Natural killer cell treated with Interleukin-12 subunit alpha and Interleukin-12 subunit beta and Interleukin-15 and Interleukin-18, amount 100 ng/mL, for 72 hours (primary cell): ENCODE measurements at regions not wholly inside any gene's neighbourhood (a gene's known extent, or its start where the extent isn't known, plus 50 kb on each side); places are given as distances from the start of the nearest gene placed in this dataset.

Experiments
- ATAC-seq, 2 donors: fragments of 150-1000 bp; cut with Tn5 transposase in 1 of 2; sonication (Bioruptor Pico), chemical (Tn5 transposase) in 1 of 2; 2 replicates each; pipeline ENCODE4 v1.10.0; 2021
- DNase-seq: peaks from one replicate; pipeline ENCODE4 v3.0.0; 2022; ENCODE audit warnings: low spot score
- H3K27ac Mint-ChIP-seq, 2 donors: 1 replicate in 1 of 2; 2 replicates in 1 of 2; pipeline ENCODE4 v1.8.0; 2022; ENCODE audit warnings: mixed read lengths in 2 of 2, mild to moderate bottlenecking in 1 of 2, moderate library complexity in 1 of 2
- H3K27me3 Mint-ChIP-seq, 2 donors: 1 replicate in 1 of 2; 2 replicates in 1 of 2; pipeline ENCODE4 v1.8.0; 2022; ENCODE audit warnings: mixed read lengths in 2 of 2
- H3K36me3 Mint-ChIP-seq: one replicate; pipeline ENCODE4 v1.8.0; 2022; ENCODE audit warnings: mixed read lengths
- H3K4me1 Mint-ChIP-seq, 2 donors: 1 replicate in 1 of 2; 2 replicates in 1 of 2; pipeline ENCODE4 v1.8.0; 2022; ENCODE audit warnings: low read depth in 2 of 2, mixed read lengths in 2 of 2, mild to moderate bottlenecking in 1 of 2
- H3K4me3 Mint-ChIP-seq: one replicate; pipeline ENCODE4 v1.8.0; 2022; ENCODE audit warnings: mixed read lengths
- H3K9me3 Mint-ChIP-seq: 2 replicates; pipeline ENCODE4 v1.8.0; 2022; ENCODE audit warnings: mixed read lengths

DNA sequence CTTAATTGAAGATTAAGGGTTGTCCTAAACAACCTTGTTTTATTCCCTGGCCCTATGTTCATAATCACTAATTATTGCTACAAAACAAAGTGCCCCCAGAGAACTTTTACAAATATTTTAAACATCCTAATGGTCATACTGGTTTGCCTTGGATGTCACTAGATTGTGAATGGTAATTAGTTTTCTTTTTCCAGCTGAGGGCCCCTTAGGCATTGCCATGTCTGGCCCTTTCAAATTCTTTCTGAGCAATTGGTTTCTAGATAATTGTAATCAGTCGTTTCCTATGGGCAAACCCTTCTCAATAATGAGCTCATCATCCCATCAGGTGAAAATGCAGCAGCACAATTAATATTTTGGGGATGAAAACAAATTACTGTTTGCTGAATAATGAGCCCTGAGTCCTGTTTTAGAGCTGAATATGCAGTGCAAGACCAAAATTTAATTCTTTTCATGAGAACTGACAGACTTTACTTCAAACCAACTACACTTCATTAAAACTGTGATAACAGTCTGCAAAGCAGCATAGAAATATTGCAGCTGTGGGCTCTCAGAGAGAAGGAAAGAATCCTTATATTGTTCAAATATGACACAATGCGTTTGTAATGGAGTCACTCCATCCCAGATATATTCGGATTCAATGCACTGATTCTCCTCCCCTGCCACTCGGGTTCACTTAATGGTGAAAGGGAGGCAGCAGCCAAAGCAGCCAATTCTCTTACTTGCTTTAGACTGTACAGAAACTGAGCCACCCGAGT lies 67.7 kb upstream of the ARHGAP5 start:
- Mint-ChIP-seq H3K36me3 (no peaks in the 10 kb centered on the region), H3K4me1 (no peaks in the 10 kb centered on the region), H3K9me3 (no peaks in the 10 kb centered on the region), H3K27me3 (peaks cover 8 to 13% of the 10 kb centered on the region in 2 donors), H3K27ac (no peak overlapping the region), H3K4me3 (no peak overlapping the region)
- ATAC-seq: no peak
- DNase-seq: no peak

DNA sequence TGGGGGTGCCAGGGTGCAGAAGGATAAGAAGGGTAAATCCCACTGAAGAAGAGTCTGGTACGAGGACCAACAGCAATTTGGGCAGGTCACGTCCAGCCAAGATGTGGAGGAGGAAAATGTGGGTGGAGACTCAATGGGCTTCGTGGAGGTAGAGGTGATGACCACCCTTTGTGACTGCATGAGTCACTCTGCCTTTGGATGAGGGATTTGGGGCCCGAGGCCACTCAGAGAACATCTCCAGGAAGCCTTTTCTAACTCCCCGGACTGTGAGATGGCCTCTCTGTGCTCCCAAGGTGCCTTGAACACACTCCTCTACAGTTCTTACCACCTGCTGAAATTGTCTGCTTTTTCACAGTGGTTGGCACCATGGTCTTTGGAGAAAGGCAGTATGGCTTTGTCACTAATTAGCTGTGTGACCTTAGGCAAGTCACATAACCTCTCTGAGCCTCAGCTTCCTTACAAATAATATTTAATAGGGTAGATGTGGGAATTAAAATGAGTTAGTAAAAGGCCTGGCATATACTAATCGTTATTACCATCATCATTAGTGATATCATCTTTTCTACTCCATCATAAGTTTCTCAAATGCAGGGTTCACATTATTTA lies 67.0 kb upstream of the ARHGAP5 start:
- H3K4me3 Mint-ChIP-seq: no peak overlapping the region
- H3K27ac Mint-ChIP-seq: no peak overlapping the region

DNA sequence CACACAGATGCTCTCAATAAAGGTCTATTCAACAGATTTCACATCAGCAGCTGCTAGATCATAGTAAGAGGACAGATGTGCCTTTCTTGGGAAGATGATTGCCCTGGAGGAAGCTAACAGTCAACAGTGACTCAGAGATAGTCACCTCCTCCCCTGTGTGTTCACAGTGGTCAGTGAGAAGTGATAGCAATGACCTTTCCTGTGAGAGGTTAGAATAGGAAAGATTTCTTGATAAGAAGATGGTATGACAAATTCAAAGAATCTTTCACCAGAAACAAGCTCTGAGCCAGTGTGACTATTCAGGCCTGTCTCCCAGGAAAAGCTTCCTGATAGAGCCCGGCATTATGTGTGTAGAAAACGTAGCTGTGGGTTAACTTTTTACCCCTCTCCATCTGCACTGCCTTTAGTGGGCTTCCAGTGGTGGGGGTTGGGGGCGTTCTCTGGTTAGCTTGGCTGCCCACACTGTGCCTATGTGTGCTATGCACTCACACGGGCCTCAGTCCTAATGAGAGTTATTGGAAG lies 66.4 kb upstream of the ARHGAP5 start:
- no peak for DNase-seq
- H3K4me1 Mint-ChIP-seq: no peaks in the 10 kb centered on the region
- H3K27ac Mint-ChIP-seq: no peak overlapping the region
- no peak for ATAC-seq
- no peaks in the 10 kb centered on the region for H3K36me3 Mint-ChIP-seq
- no peak overlapping the region for H3K4me3 Mint-ChIP-seq
- H3K9me3 Mint-ChIP-seq: no peaks in the 10 kb centered on the region
- H3K27me3 Mint-ChIP-seq: peaks cover 8% of the 10 kb centered on the region in 2 donors

More for the DNA sequence above, 67.0 kb upstream of the ARHGAP5 start:
- H3K27me3 Mint-ChIP-seq: peaks cover 8% of the 10 kb centered on the region in 2 donors
- DNase-seq (no peak), ATAC-seq (no peak)
- H3K4me1 Mint-ChIP-seq: no peaks in the 10 kb centered on the region
- H3K36me3 Mint-ChIP-seq: no peaks in the 10 kb centered on the region
- no peaks in the 10 kb centered on the region for H3K9me3 Mint-ChIP-seq

DNA sequence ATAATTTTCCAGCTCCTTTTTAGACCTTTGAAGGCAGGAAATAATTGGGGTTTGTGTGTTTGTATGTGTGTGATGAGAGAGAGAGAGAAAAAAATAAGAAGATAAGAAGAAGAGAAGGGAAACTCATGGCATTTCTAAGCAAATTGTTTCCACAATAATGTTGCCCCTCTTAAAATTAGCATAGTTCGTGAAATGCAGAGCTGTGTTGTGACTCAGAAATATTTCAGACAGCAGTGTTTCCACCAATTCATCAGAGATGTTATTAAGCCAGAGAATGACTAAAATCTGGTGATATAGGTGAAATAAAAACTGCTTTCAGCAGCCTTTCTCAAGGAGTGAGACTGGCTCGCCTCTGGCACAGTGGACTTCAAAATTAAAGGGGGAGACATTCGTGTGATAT lies 65.9 kb upstream of the ARHGAP5 start:
- Mint-ChIP-seq H3K36me3 (no peaks in the 10 kb centered on the region), H3K4me1 (no peaks in the 10 kb centered on the region), H3K4me3 (no peak overlapping the region), H3K27me3 (peaks cover 8% of the 10 kb centered on the region in 2 donors), H3K27ac (no peak overlapping the region), H3K9me3 (no peaks in the 10 kb centered on the region)
- no peak for DNase-seq
- no peak for ATAC-seq

DNA sequence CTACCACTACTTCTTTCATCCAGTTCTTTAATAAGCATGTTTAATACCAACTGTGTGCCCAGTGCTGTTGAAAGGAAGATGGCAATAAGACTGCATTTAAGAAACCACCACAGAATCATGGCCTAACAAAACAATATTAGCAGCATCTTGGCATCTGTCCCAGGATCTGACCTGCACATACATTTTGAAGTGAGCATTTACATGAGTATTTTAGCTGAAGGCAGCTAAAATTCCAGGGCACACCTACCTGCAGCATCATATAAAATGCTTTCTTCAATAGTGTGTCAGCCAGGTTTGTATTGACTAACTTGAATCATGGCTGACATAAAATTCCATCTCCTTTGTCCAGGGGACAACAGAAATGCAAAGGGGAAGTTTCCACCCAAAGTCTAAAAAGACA lies 65.0 kb upstream of the ARHGAP5 start:
- ATAC-seq: no peak
- Mint-ChIP-seq H3K4me1 (no peaks in the 10 kb centered on the region), H3K27me3 (peaks cover 8 to 13% of the 10 kb centered on the region in 2 donors), H3K9me3 (no peaks in the 10 kb centered on the region), H3K4me3 (no peak overlapping the region), H3K36me3 (no peaks in the 10 kb centered on the region), H3K27ac (no peak overlapping the region)
- no peak for DNase-seq

DNA sequence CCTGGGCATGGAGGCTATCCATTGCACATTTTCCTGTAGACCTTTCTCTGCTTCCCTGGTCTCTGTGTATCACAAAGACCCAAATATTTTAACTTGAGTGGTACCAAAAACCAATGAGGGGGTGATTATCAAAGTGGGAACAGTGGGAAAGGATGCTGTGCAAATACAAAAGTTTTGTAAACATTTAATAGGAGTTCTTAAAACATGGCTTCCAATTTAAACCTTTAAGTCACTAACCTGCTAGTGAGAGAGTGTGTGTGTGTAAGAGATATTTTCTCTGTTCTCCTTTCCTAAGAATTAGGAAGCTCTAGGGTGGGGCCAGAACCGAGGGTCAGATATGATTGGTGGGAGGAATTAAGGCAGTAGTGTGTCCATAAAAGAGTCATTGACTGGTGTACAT lies 64.5 kb upstream of the ARHGAP5 start:
- no peaks in the 10 kb centered on the region for H3K4me1 Mint-ChIP-seq
- H3K27ac Mint-ChIP-seq: no peak overlapping the region
- peaks cover 8 to 13% of the 10 kb centered on the region in 2 donors for H3K27me3 Mint-ChIP-seq
- no peaks in the 10 kb centered on the region for H3K36me3 Mint-ChIP-seq
- no peak overlapping the region for H3K4me3 Mint-ChIP-seq
- no peaks in the 10 kb centered on the region for H3K9me3 Mint-ChIP-seq
- no peak for DNase-seq
- ATAC-seq: no peak

DNA sequence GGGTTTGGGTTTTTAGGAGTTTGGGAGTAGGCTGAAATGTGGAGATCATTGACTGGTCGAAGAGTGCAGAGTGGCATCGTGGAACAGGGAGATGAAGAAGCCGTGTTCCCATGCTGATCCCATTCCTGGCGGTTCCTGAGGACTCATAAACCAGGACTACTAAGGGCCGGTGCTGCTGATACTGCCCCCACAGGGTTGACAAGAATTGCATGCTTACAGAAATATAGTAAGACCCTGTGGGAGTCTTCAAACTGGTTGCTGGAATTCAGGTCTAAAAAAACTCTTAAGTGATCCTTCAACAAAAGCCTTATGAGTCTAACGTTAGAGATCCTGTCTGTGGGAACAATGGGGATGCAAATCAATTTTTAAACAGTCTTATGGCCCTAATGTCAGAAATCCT lies 64.0 kb upstream of the ARHGAP5 start:
- H3K27ac Mint-ChIP-seq: no peak overlapping the region
- no peak overlapping the region for H3K4me3 Mint-ChIP-seq
- ATAC-seq (no peak), DNase-seq (no peak)
- H3K9me3 Mint-ChIP-seq: no peaks in the 10 kb centered on the region
- H3K36me3 Mint-ChIP-seq: no peaks in the 10 kb centered on the region
- H3K4me1 Mint-ChIP-seq: no peaks in the 10 kb centered on the region
- peaks cover 8 to 13% of the 10 kb centered on the region in 2 donors for H3K27me3 Mint-ChIP-seq

DNA sequence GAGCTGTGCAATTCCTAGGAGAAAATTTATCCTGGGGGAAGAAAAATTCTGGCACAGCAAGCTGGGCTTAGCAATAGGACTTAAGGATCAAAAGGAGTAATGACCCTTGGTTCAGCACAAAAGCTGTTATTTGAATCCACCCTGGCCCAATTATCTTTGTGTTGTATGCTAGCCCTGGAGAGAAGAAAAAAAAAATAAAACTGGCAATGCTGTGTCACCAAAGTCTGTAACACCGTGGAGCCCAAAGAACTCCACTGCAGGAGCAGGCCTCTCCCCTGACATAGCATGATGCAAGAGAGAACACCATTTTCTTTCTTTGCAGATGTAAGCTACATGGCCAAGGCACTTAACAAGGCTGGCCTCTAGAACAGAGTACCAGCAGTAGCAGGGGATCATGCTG lies 63.0 kb upstream of the ARHGAP5 start:
- H3K4me3 Mint-ChIP-seq: no peak overlapping the region
- no peaks in the 10 kb centered on the region for H3K36me3 Mint-ChIP-seq
- DNase-seq (no peak), ATAC-seq (no peak)
- H3K4me1 Mint-ChIP-seq: no peaks in the 10 kb centered on the region
- no peak overlapping the region for H3K27ac Mint-ChIP-seq
- H3K9me3 Mint-ChIP-seq: no peaks in the 10 kb centered on the region
- peaks cover 8 to 13% of the 10 kb centered on the region in 2 donors for H3K27me3 Mint-ChIP-seq

DNA sequence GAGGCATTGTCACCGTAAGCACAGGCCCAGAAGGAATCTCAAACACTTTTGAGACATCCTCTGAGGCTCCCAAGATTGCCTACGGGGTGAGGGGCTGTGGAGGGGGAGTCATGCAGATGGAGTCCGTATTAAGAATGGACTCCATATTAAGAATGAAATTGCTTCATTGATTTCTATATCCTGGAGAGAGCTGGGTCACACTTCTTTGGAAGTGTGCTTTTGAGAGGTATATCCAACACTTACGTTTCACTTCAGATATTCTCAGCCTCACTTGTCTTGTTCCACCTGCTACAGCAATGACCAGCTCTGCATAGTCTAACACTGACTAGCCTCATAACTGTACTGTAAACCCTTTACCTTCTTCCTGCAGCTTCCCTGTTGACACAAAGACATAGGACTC lies 62.6 kb upstream of the ARHGAP5 start:
- Mint-ChIP-seq H3K4me1 (no peaks in the 10 kb centered on the region), H3K27ac (no peak overlapping the region), H3K36me3 (no peaks in the 10 kb centered on the region), H3K27me3 (peaks cover 8 to 13% of the 10 kb centered on the region in 2 donors), H3K9me3 (no peaks in the 10 kb centered on the region), H3K4me3 (no peak overlapping the region)
- DNase-seq: no peak
- ATAC-seq: no peak

DNA sequence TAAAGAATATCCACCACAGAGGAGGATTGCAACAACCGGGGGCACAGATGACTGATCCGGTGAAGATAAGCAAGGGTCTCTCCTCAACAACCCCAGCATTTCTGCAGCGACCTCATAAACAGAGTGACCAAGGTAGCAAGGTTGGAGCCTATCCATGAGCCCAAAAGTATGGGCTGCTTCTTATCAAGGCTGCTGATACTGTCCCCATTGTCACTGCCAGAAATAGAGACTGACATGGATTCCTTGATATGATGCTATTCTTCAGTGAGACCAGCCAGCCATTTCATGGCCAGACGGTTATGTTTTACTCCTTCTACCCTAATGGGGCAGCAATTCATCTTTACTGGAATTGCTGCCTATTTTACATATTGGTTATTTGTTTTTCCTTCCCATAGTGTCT lies 61.9 kb upstream of the ARHGAP5 start:
- no peaks in the 10 kb centered on the region for H3K9me3 Mint-ChIP-seq
- H3K27ac Mint-ChIP-seq: no peak overlapping the region
- no peak overlapping the region for H3K4me3 Mint-ChIP-seq
- no peak for ATAC-seq
- peaks cover 8 to 13% of the 10 kb centered on the region in 2 donors for H3K27me3 Mint-ChIP-seq
- H3K4me1 Mint-ChIP-seq: no peaks in the 10 kb centered on the region
- DNase-seq: no peak
- H3K36me3 Mint-ChIP-seq: no peaks in the 10 kb centered on the region

DNA sequence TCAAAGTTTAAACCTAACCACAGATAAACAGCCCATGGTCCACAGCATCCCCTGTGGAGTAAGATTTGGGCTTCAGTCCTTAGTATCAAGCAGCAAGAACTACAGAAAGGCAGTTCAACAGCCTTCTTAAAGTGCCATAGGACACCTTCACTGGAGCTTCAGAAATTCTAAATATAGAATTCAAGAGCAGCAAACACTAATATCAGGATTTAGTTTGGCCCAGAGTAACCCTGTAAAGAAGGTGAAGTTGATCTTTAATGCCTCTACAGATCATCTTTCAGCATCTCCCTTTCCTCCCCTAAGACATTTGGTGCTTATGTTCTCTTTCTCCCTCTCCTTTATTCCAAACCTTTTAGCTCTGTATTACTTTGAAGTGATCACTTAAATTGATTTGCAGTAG lies 59.5 kb upstream of the ARHGAP5 start:
- Mint-ChIP-seq H3K4me3 (no peak overlapping the region), H3K4me1 (no peaks in the 10 kb centered on the region), H3K9me3 (no peaks in the 10 kb centered on the region), H3K36me3 (no peaks in the 10 kb centered on the region), H3K27ac (no peak overlapping the region), H3K27me3 (peaks cover 0 to 9% of the 10 kb centered on the region in 2 donors)
- no peak for ATAC-seq
- DNase-seq: no peak

DNA sequence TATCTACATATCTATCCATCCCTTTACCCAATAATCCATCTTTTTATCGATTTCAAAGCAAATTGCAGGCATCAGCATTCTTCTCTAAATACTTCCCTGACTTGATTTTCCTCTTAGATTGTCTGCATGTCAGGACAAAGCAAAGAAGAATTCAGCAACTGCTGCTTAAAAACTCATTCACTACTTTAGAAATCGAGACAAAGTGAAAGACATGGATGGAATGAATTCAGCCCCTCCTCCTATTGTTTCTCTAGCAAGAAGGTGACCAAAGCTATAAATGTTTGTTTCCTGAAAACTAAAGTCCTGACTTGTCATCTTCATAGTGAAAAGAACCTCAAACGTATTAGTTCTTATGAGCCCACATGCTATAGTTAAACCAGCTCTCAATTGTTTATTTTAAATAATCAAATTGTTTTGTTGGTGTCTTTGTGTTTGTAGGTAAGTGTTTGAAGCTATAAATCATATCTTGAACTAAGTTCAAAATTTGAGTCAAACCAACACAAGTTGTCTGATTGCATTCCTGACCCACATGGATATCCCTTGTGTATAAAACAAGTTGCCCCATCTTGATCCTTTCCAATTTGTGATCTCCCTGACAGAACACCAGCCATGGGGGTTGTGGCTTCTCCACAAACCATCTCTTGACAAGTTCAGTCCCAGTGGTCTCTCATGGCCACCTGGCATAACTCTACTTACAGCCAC lies 58.6 kb upstream of the ARHGAP5 start:
- Mint-ChIP-seq H3K36me3 (no peaks in the 10 kb centered on the region), H3K9me3 (no peaks in the 10 kb centered on the region), H3K4me1 (no peaks in the 10 kb centered on the region), H3K27me3 (peaks cover 0 to 6% of the 10 kb centered on the region in 2 donors), H3K27ac (no peak overlapping the region), H3K4me3 (no peak overlapping the region)
- DNase-seq: no peak
- ATAC-seq: no peak

DNA sequence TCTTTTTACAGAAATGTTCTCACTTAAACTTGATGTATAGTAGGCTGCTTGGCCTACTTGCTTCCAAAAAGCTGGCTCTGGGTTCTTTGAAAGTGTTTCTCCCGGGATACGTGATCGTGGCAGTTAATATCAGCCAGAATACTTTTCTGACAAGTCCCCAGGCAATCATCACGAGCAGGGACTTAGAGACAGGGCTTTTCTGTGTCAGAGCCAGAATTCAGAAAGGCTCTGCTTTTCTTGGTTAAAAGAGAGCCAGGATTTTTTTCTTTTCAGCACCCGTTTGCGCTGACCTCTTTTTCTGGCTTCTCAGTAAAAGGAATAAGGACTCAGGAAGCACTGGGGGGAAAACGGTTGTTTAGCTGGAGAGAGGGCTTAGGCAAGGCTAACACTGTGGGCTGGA lies 57.8 kb upstream of the ARHGAP5 start:
- ATAC-seq: no peak
- Mint-ChIP-seq H3K27me3 (peaks cover 0 to 6% of the 10 kb centered on the region in 2 donors), H3K4me3 (no peak overlapping the region), H3K9me3 (no peaks in the 10 kb centered on the region), H3K36me3 (no peaks in the 10 kb centered on the region), H3K4me1 (no peaks in the 10 kb centered on the region), H3K27ac (no peak overlapping the region)
- DNase-seq: no peak

DNA sequence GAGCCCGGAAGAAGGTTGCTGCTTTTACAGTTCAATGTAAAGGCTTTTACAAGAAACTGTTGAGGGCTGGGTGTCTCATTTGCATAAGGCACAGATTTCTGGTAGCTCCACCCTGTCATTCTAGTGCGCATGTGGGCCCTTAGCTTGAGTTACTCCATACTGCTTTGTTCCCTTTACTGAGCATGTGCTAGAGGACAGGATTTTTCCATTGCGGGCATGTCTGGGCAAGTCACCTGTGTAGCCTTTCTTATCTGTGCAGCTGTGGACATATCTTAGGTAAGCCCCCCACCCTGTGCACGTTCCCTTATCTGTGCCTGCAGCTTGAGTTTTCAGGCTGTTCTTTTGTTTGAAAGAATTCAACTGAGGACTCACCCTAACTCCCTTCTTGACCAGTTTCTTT lies 56.2 kb upstream of the ARHGAP5 start:
- no peak for DNase-seq
- Mint-ChIP-seq H3K9me3 (no peaks in the 10 kb centered on the region), H3K36me3 (no peaks in the 10 kb centered on the region), H3K27me3 (peaks cover 2 to 6% of the 10 kb centered on the region in 2 donors), H3K4me3 (no peak overlapping the region), H3K4me1 (no peaks in the 10 kb centered on the region), H3K27ac (no peak overlapping the region)
- ATAC-seq: no peak
